ENCODE measurements at regions not wholly inside any gene's neighbourhood (a gene's known extent, or its start where the extent isn't known, plus 50 kb on each side); places are given as distances from the start of the nearest gene placed in this dataset.

DNA sequence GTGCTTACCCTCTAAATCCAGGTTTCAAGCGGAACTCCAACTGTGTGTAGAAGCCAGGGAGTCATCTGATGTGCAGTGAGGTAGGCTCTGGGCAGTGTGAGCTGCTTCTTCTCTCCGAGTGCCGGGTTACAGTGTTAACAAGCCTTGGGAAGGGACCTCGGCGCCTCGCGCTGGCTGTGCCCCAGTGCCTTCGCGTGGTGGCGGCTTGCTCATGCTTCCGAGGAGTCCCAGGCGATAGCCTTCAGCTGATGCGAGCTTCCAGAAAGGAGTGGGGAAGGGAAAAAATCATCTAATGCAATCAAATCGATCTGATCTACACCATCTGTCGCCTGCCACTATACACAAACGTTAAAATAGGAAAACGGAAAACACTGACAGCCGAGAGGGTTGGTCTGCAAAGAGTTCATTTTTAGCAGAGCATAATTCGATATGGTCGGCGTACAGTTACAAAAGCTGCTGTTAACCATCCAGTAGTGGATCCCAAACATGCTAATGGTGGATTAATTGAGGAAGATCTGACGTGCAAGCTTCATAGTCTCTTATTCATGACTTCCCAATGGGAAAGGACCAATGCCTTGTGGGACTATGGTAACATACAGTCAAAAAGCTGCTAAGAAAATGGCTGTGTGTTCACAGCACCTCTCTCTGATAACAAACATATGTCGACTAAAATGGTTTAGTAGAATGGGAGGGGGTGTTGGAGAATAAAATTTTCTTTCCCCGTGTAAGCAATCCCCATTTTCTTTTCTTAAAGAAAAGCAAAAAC lies 128.7 kb upstream of the DPYD start:
- Histone ChIP-seq H3K27ac (no peak overlapping the region), H3K27me3 (peaks cover 86% of the 10 kb centered on the region), H3K36me3 (no peaks in the 10 kb centered on the region), H3K9me3 (no peaks in the 10 kb centered on the region), H3K4me3 (no peak overlapping the region), H3K4me1 (peaks cover 0 to 50% (median 14%) of the 10 kb centered on the region in 3 donors)
- TF ChIP-seq, protein P1, sequence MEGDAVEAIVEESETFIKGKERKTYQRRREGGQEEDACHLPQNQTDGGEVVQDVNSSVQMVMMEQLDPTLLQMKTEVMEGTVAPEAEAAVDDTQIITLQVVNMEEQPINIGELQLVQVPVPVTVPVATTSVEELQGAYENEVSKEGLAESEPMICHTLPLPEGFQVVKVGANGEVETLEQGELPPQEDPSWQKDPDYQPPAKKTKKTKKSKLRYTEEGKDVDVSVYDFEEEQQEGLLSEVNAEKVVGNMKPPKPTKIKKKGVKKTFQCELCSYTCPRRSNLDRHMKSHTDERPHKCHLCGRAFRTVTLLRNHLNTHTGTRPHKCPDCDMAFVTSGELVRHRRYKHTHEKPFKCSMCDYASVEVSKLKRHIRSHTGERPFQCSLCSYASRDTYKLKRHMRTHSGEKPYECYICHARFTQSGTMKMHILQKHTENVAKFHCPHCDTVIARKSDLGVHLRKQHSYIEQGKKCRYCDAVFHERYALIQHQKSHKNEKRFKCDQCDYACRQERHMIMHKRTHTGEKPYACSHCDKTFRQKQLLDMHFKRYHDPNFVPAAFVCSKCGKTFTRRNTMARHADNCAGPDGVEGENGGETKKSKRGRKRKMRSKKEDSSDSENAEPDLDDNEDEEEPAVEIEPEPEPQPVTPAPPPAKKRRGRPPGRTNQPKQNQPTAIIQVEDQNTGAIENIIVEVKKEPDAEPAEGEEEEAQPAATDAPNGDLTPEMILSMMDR (IDR thresholded peaks at IDR 0.05), result no peak
- TF ChIP-seq POLR2AphosphoS5 (IDR thresholded peaks at IDR 0.05) (no peak), EP300 (IDR thresholded peaks at IDR 0.05) (no peak), POLR2A (IDR thresholded peaks at IDR 0.05) (no peak)
- WGBS, 2 donors (ENCODE audit: low coverage in 1 of 2), result 9 to 19% methylated on average over 7 to 12 of the region's 24 CpGs
- ATAC-seq, result no peak

DNA sequence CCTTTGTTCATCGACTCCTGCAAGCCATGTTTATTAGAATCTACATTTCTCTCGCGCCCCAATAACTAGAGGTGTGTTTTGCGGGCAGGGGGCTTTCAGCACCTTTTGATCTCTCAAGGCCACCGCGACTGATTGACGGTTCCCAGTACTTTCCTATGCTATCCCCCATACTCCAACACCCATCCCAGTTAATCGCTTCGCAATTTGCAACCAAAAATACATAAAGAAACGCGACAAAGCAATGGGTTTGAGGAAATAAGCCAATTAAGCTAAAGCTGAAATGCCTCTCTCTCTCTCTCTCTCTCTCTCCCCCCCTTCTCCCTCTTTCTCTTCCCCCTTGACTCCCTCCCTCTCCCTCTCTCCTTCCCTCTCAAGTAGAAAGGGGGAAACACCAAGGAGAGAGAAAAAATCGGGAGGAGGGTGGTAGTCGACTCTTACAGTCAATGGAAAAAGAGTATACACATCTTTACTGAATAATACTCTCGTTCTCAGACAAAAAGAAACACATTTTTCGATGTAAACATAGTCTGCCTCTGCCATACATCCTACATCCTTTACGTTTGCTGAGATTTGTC lies 128.0 kb upstream of the DPYD start:
- Histone ChIP-seq H3K4me1 (peaks cover 0 to 43% (median 14%) of the 10 kb centered on the region in 3 donors), H3K36me3 (no peaks in the 10 kb centered on the region), H3K4me3 (peak overlapping the region in 1 of 2 donors; percentile 18), H3K9me3 (no peaks in the 10 kb centered on the region), H3K27ac (no peak overlapping the region), H3K27me3 (peaks cover 86% of the 10 kb centered on the region)
- TF ChIP-seq POLR2AphosphoS5 (IDR thresholded peaks at IDR 0.05) (no peak), POLR2A (IDR thresholded peaks at IDR 0.05) (no peak), EP300 (IDR thresholded peaks at IDR 0.05) (no peak)
- TF ChIP-seq, protein P1 (IDR thresholded peaks at IDR 0.05), result no peak
- 1 to 6% methylated on average over 14 to 16 of the region's 16 CpGs for WGBS, 2 donors (ENCODE audit: low coverage in 1 of 2)
- no peak for ATAC-seq

DNA sequence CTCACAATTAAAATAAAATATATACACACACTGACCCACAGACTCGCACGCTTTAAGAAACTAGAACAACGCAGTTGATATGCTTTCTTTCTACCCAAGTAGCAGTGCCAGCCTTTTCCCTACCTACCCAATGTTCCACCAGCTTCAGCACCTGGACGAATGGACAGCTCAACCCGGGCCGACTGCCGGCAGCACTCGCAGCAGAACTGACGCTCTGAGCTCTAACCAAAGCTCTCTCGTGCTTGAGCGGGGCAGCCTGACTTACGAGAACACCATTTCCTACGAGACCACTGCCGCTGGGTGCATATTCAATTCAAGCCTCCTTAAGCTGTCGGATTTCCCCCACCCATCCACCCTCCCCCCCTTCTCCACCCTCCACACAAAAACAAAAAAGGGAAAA lies 127.4 kb upstream of the DPYD start:
- Histone ChIP-seq H3K27ac (no peak overlapping the region), H3K36me3 (no peaks in the 10 kb centered on the region), H3K9me3 (no peaks in the 10 kb centered on the region), H3K4me3 (peak overlapping the region in 1 of 2 donors; percentile 18), H3K27me3 (peaks cover 86% of the 10 kb centered on the region), H3K4me1 (peaks cover 0 to 37% (median 14%) of the 10 kb centered on the region in 3 donors)
- TF ChIP-seq, protein P1 (IDR thresholded peaks at IDR 0.05), result no peak
- TF ChIP-seq EP300 (IDR thresholded peaks at IDR 0.05) (no peak), POLR2A (IDR thresholded peaks at IDR 0.05) (no peak), POLR2AphosphoS5 (IDR thresholded peaks at IDR 0.05) (no peak)
- peak; percentile 65 for ATAC-seq
- WGBS, 2 donors (ENCODE audit: low coverage in 1 of 2), result 0 to 1% methylated on average over 10 to 15 of the region's 15 CpGs

DNA sequence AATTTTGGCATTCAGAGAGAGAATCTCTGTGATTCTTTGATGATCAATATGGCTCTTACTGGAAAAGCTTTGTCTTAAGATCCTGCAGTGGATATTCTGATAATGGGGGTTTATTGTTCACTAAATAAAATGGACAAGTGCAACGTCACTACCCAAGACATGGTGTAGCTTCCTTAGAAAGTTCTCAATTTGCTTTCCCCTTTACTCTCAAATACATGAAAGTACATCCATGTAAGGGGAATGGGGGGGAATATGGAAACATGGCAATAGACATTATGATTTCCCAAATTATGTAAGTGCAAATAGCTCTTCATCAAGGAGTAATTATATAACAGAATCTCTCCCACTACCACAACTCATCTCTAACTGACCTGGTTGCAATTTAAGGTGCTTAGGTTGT lies 126.3 kb upstream of the DPYD start:
- Histone ChIP-seq H3K27ac (no peak overlapping the region), H3K4me1 (peaks cover 0 to 32% (median 14%) of the 10 kb centered on the region in 3 donors), H3K4me3 (no peak overlapping the region), H3K27me3 (peaks cover 78% of the 10 kb centered on the region), H3K36me3 (no peaks in the 10 kb centered on the region), H3K9me3 (no peaks in the 10 kb centered on the region)
- TF ChIP-seq, protein P1 (IDR thresholded peaks at IDR 0.05), result no peak
- TF ChIP-seq POLR2AphosphoS5 (IDR thresholded peaks at IDR 0.05) (no peak), EP300 (IDR thresholded peaks at IDR 0.05) (no peak), POLR2A (IDR thresholded peaks at IDR 0.05) (no peak)
- 42 to 50% methylated on average over 1 of the region's 1 CpG for WGBS, 2 donors (ENCODE audit: low coverage in 1 of 2)
- ATAC-seq, result no peak
